ENCODE measurements at regions not wholly inside any gene's neighbourhood (a gene's known extent, or its start where the extent isn't known, plus 50 kb on each side); places are given as distances from the start of the nearest gene placed in this dataset.

- no peak overlapping the region for H3K4me3 ChIP-seq (ENCODE audit: low read length)
- H3K36me3 ChIP-seq (ENCODE audit: control insufficient read depth, insufficient read depth, low read length, severe bottlenecking): no peaks in the 10 kb centered on the region
- H3K9ac ChIP-seq (ENCODE audit: low read length): no peak overlapping the region
- no peaks in the 10 kb centered on the region for H3K4me1 ChIP-seq (ENCODE audit: control insufficient read depth, insufficient read depth, low read length)
- peaks cover 42% of the 10 kb centered on the region for H3K9me3 ChIP-seq (ENCODE audit: control insufficient read depth, low read length)
- no peak for DNase-seq (ENCODE audit: low read depth)
- H3K27me3 ChIP-seq (replicated peaks; ENCODE audit: control insufficient read depth, insufficient read depth, low read length): peaks cover 16% of the 10 kb centered on the region
Measured at GRCh38 chr22:22978637-22979036, 91.0 kb downstream of the IGLL5 start.

- Histone ChIP-seq H3K9me3 (ENCODE audit: control insufficient read depth, low read length) (peaks cover 42% of the 10 kb centered on the region), H3K4me1 (ENCODE audit: control insufficient read depth, insufficient read depth, low read length) (no peaks in the 10 kb centered on the region), H3K9ac (ENCODE audit: low read length) (no peak overlapping the region), H3K27me3 (replicated peaks; ENCODE audit: control insufficient read depth, insufficient read depth, low read length) (peaks cover 16% of the 10 kb centered on the region), H3K4me3 (ENCODE audit: low read length) (no peak overlapping the region), H3K36me3 (ENCODE audit: control insufficient read depth, insufficient read depth, low read length, severe bottlenecking) (no peaks in the 10 kb centered on the region)
- DNase-seq (ENCODE audit: low read depth): no peak
Measured at GRCh38 chr22:22979121-22979724, 91.1 kb upstream of the GNAZ start.

GRCh38 chr22:22979954-22980353, 90.4 kb upstream of the GNAZ start:
- Histone ChIP-seq H3K9ac (ENCODE audit: low read length) (no peak overlapping the region), H3K4me3 (ENCODE audit: low read length) (no peak overlapping the region), H3K36me3 (ENCODE audit: control insufficient read depth, insufficient read depth, low read length, severe bottlenecking) (no peaks in the 10 kb centered on the region), H3K4me1 (ENCODE audit: control insufficient read depth, insufficient read depth, low read length) (no peaks in the 10 kb centered on the region), H3K27me3 (replicated peaks; ENCODE audit: control insufficient read depth, insufficient read depth, low read length) (peaks cover 16% of the 10 kb centered on the region), H3K9me3 (ENCODE audit: control insufficient read depth, low read length) (peaks cover 42% of the 10 kb centered on the region)
- DNase-seq (ENCODE audit: low read depth): no peak

- H3K27me3 ChIP-seq (replicated peaks; ENCODE audit: control insufficient read depth, insufficient read depth, low read length): peaks cover 3% of the 10 kb centered on the region
- H3K9me3 ChIP-seq (ENCODE audit: control insufficient read depth, low read length): peaks cover 37% of the 10 kb centered on the region
Measured at GRCh38 chr22:22981670-22982571, 88.4 kb upstream of the GNAZ start.

GRCh38 chr22:22982616-22983015, 87.7 kb upstream of the GNAZ start:
- H3K36me3 ChIP-seq (ENCODE audit: control insufficient read depth, insufficient read depth, low read length, severe bottlenecking): no peaks in the 10 kb centered on the region
- H3K27me3 ChIP-seq (replicated peaks; ENCODE audit: control insufficient read depth, insufficient read depth, low read length): peaks cover 3% of the 10 kb centered on the region
- no peak for DNase-seq (ENCODE audit: low read depth)
- no peak overlapping the region for H3K9ac ChIP-seq (ENCODE audit: low read length)
- H3K4me3 ChIP-seq (ENCODE audit: low read length): no peak overlapping the region
- H3K4me1 ChIP-seq (ENCODE audit: control insufficient read depth, insufficient read depth, low read length): no peaks in the 10 kb centered on the region
- H3K9me3 ChIP-seq (ENCODE audit: control insufficient read depth, low read length): peaks cover 37% of the 10 kb centered on the region

More at GRCh38 chr22:22981670-22982571, 88.4 kb upstream of the GNAZ start:
- no peak overlapping the region for H3K9ac ChIP-seq (ENCODE audit: low read length)
- H3K4me1 ChIP-seq (ENCODE audit: control insufficient read depth, insufficient read depth, low read length): no peaks in the 10 kb centered on the region
- no peak for DNase-seq (ENCODE audit: low read depth)
- no peaks in the 10 kb centered on the region for H3K36me3 ChIP-seq (ENCODE audit: control insufficient read depth, insufficient read depth, low read length, severe bottlenecking)
- no peak overlapping the region for H3K4me3 ChIP-seq (ENCODE audit: low read length)

GRCh38 chr22:22983123-22983522, 87.2 kb upstream of the GNAZ start:
- no peak for DNase-seq (ENCODE audit: low read depth)
- no peaks in the 10 kb centered on the region for H3K4me1 ChIP-seq (ENCODE audit: control insufficient read depth, insufficient read depth, low read length)
- no peaks in the 10 kb centered on the region for H3K36me3 ChIP-seq (ENCODE audit: control insufficient read depth, insufficient read depth, low read length, severe bottlenecking)
- no peak overlapping the region for H3K4me3 ChIP-seq (ENCODE audit: low read length)
- H3K27me3 ChIP-seq (replicated peaks; ENCODE audit: control insufficient read depth, insufficient read depth, low read length): peaks cover 3% of the 10 kb centered on the region
- H3K9me3 ChIP-seq (ENCODE audit: control insufficient read depth, low read length): peaks cover 37% of the 10 kb centered on the region
- no peak overlapping the region for H3K9ac ChIP-seq (ENCODE audit: low read length)

- H3K9ac ChIP-seq (ENCODE audit: low read length): no peak overlapping the region
- H3K4me3 ChIP-seq (ENCODE audit: low read length): no peak overlapping the region
- H3K27me3 ChIP-seq (replicated peaks; ENCODE audit: control insufficient read depth, insufficient read depth, low read length): peaks cover 3% of the 10 kb centered on the region
- H3K4me1 ChIP-seq (ENCODE audit: control insufficient read depth, insufficient read depth, low read length): no peaks in the 10 kb centered on the region
- H3K36me3 ChIP-seq (ENCODE audit: control insufficient read depth, insufficient read depth, low read length, severe bottlenecking): no peaks in the 10 kb centered on the region
- H3K9me3 ChIP-seq (ENCODE audit: control insufficient read depth, low read length): peaks cover 32% of the 10 kb centered on the region
- no peak for DNase-seq (ENCODE audit: low read depth)
Measured at GRCh38 chr22:22983816-22984215, 86.5 kb upstream of the GNAZ start.

- Histone ChIP-seq H3K4me1 (ENCODE audit: control insufficient read depth, insufficient read depth, low read length) (no peaks in the 10 kb centered on the region), H3K9me3 (ENCODE audit: control insufficient read depth, low read length) (peaks cover 21% of the 10 kb centered on the region), H3K9ac (ENCODE audit: low read length) (no peak overlapping the region), H3K27me3 (replicated peaks; ENCODE audit: control insufficient read depth, insufficient read depth, low read length) (peaks cover 3% of the 10 kb centered on the region), H3K36me3 (ENCODE audit: control insufficient read depth, insufficient read depth, low read length, severe bottlenecking) (no peaks in the 10 kb centered on the region), H3K4me3 (ENCODE audit: low read length) (no peak overlapping the region)
- no peak for DNase-seq (ENCODE audit: low read depth)
Measured at GRCh38 chr22:22984967-22985366, 85.4 kb upstream of the GNAZ start.

GRCh38 chr22:22986008-22986407, 84.3 kb upstream of the GNAZ start:
- H3K9me3 ChIP-seq (ENCODE audit: control insufficient read depth, low read length): peaks cover 10% of the 10 kb centered on the region
- H3K4me3 ChIP-seq (ENCODE audit: low read length): no peak overlapping the region
- no peaks in the 10 kb centered on the region for H3K4me1 ChIP-seq (ENCODE audit: control insufficient read depth, insufficient read depth, low read length)
- H3K27me3 ChIP-seq (replicated peaks; ENCODE audit: control insufficient read depth, insufficient read depth, low read length): peaks cover 3% of the 10 kb centered on the region
- H3K36me3 ChIP-seq (ENCODE audit: control insufficient read depth, insufficient read depth, low read length, severe bottlenecking): no peaks in the 10 kb centered on the region
- DNase-seq (ENCODE audit: low read depth): no peak
- H3K9ac ChIP-seq (ENCODE audit: low read length): no peak overlapping the region

- Histone ChIP-seq H3K27me3 (replicated peaks; ENCODE audit: control insufficient read depth, insufficient read depth, low read length) (peaks cover 3% of the 10 kb centered on the region), H3K4me3 (ENCODE audit: low read length) (no peak overlapping the region), H3K4me1 (ENCODE audit: control insufficient read depth, insufficient read depth, low read length) (no peaks in the 10 kb centered on the region), H3K36me3 (ENCODE audit: control insufficient read depth, insufficient read depth, low read length, severe bottlenecking) (no peaks in the 10 kb centered on the region), H3K9ac (ENCODE audit: low read length) (no peak overlapping the region), H3K9me3 (ENCODE audit: control insufficient read depth, low read length) (peaks cover 8% of the 10 kb centered on the region)
- DNase-seq (ENCODE audit: low read depth): no peak
Measured at GRCh38 chr22:22986640-22987039, 83.7 kb upstream of the GNAZ start.

GRCh38 chr22:22988150-22988549, 82.2 kb upstream of the GNAZ start:
- H3K36me3 ChIP-seq (ENCODE audit: control insufficient read depth, insufficient read depth, low read length, severe bottlenecking): no peaks in the 10 kb centered on the region
- H3K4me1 ChIP-seq (ENCODE audit: control insufficient read depth, insufficient read depth, low read length): no peaks in the 10 kb centered on the region
- peaks cover 11% of the 10 kb centered on the region for H3K27me3 ChIP-seq (replicated peaks; ENCODE audit: control insufficient read depth, insufficient read depth, low read length)
- H3K9me3 ChIP-seq (ENCODE audit: control insufficient read depth, low read length): no peaks in the 10 kb centered on the region
- DNase-seq (ENCODE audit: low read depth): no peak
- H3K9ac ChIP-seq (ENCODE audit: low read length): no peak overlapping the region
- no peak overlapping the region for H3K4me3 ChIP-seq (ENCODE audit: low read length)

Measured in adipocyte (in vitro differentiated cells).